Pulmonary artery endothelial cell (primary cell): ENCODE measurements at regions not wholly inside any gene's neighbourhood (a gene's known extent, or its start where the extent isn't known, plus 50 kb on each side); places are given as distances from the start of the nearest gene placed in this dataset.

Experiments
- DNase-seq: peaks from one replicate; pipeline ENCODE4 v3.0.0-alpha.2; 2011; ENCODE audit warnings: low read depth, low spot score

GRCh38 chr5:125717209-125717608, 706.0 kb upstream of the GRAMD2B start:
- DNase-seq, result no peak

DNA sequence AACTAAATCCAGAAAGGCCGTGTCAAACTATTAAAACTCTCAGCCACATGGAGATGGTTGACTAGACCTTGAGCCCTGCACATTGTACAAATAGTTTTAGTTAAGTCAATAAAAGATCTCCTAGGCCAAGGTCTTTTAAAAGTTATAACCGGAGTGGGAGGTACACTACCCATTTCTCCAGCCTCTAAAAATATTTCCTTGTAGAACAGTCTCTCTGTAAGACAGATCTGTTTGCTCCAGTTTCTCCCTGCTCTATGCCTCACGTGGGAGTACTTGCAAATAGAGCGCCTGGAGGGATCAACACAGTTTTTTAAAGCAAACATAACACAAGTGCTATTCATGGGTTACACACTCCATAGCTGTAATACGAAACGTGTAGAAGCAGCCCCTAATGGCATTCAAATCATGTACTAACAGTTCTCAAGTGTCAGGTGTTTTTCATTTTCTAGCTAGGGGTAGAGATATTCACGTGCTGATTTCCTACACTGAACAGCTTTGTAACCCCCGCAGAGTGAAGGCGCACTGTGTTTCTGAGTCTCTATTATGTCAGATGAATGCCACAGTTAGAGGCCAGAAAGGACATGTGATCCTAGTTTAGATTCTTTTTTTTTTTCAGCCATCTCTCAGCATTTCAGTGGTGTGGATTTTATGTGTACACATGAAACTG, 703.4 kb upstream of the GRAMD2B start:
- no peak for DNase-seq

DNA sequence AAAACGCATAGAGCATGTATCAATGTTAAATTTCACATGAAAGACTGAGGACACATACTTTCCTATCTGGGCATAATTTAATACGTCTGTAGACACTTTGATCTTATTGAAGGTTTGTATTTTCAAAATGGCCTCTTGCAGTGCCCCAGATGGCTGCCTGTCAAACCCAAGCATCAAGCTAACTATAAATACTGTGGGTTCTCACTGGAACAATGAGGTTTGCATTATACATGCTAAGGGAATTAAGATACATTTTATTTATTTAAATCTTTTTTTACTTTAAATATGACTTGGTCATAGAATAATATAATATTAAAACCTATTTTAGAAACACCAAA, 702.9 kb upstream of the GRAMD2B start:
- DNase-seq, result no peak

DNA sequence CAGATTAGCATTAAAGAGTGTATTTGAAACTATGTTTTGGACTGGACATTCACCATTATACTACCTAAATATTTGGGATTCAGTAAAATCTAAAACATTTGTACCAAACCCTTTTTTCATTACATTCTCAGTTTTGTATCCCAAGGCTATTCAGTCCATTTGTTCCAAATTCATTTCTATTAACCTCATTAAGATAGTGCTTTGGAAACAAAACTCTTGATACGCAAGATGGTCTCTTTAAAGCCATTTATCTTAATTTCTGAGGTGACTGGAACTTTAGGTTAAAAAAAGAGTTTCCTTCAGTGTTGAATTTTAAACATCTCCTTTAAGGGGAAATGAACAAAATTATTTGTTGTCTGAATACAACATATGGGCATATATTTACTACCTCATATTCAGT, 702.5 kb upstream of the GRAMD2B start:
- no peak for DNase-seq

GRCh38 chr5:125722550-125722949, 700.7 kb upstream of the GRAMD2B start:
- no peak for DNase-seq

- DNase-seq, result no peak
Observed at GRCh38 chr5:125725691-125726090, 697.5 kb upstream of the GRAMD2B start.

DNA sequence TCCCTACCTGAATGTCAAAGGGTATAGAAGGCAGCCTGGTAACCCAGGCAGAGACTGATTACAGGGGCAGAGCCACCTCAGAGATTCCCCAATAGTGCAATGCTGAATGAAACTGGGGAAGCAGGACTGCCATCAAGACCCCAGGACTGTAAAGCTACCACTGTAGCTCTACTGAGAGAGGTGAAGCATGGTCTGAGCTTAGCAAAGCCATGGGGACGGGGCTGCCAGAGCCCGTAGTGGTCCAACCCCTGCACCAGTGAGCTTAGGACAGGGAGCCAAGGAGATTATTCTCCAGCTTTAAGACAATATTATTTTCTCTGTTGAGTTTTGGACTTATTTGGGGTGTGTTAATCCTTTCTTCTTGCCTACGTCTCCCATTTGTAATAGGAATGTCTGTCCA, 679.3 kb upstream of the GRAMD2B start:
- DNase-seq, result no peak

DNA sequence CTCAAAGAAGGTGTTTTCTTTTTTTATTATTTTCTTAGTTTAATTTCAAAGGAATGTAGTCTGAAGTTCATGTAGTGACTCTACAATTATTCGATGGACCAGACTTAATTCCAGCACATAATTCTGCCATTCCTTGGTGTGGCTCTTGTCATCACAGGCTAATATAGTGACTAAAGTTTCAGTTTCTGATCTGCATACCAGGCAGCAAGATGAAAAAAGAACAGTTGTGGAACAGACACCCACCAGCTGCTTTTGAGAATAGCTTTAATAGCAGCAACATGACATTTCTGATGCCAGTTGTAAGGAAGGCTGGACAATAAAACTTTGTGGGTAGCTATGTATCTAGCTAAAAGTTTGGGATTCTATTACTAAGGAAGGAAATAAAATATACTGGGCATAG, 676.3 kb upstream of the GRAMD2B start:
- DNase-seq, result no peak

- no peak for DNase-seq
Observed at GRCh38 chr5:125750147-125750860, 672.9 kb upstream of the GRAMD2B start.

DNA sequence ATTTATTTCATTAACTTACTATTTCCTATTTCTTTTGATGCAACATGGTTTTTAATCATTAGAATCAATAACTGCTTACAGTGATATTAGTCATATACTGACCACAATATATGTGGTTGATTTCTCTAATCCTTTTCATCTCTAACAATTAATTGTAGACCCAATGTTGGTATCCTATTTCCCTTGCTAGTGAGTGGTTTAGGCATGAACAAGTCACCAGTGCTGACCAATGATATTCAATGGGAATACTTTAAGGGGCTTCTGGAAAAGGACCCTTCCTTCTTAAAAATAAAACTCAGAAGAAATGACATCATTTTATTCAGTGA, 672.4 kb upstream of the GRAMD2B start:
- no peak for DNase-seq

- no peak for DNase-seq
Observed at GRCh38 chr5:125756456-125756855, 666.8 kb upstream of the GRAMD2B start.

GRCh38 chr5:125766706-125767105, 656.5 kb upstream of the GRAMD2B start:
- no peak for DNase-seq

- no peak for DNase-seq
Observed at GRCh38 chr5:125775896-125776295, 647.3 kb upstream of the GRAMD2B start.

GRCh38 chr5:125776656-125777139, 646.5 kb upstream of the GRAMD2B start:
- no peak for DNase-seq

- DNase-seq, result no peak
Observed at GRCh38 chr5:125778791-125779190, 644.4 kb upstream of the GRAMD2B start.

DNA sequence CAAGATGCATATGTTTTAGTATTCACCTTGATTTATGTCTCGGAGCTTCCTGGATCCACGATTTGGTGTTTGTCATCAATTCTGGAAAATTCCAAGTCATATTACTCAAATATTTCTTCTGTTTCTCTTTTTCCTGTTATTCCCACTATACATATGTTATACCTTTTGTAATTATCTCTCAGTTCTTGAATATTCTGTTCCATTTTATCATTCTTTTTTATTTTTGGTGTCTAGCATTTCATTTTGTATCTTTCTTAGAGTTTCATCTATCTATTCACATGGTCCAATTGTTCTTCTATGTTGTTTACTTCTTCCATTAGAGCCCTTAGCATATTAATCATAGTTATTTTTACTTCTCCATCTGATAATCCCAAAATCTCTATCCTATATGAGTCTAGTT, 637.8 kb upstream of the GRAMD2B start:
- no peak for DNase-seq

DNA sequence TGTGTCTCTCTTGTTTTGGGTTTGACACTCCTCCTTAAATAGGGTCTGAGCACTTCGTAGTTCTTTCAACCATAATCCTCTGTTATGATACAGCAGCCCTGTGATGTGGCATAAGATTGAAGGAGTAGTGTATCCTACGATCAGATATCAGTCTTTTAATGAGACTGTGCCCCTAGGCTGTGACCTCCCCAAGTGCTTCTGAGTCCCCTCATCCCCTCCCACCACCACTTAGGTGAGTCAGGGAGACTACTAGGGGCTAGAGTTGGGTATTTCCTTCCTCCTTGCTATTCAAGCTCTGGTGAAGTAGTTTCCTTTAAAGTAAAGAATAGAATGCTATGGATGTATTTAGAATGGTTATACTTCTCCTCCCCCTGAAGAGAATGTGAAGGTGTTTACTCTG, 637.2 kb upstream of the GRAMD2B start:
- DNase-seq, result no peak

GRCh38 chr5:125793470-125793869, 629.7 kb upstream of the GRAMD2B start:
- DNase-seq, result no peak

GRCh38 chr5:125794922-125795321, 628.3 kb upstream of the GRAMD2B start:
- DNase-seq, result no peak

- DNase-seq, result no peak
Observed at GRCh38 chr5:125798307-125798706, 624.9 kb upstream of the GRAMD2B start.

GRCh38 chr5:125812651-125813050, 610.6 kb upstream of the GRAMD2B start:
- DNase-seq, result no peak

GRCh38 chr5:125813221-125813974, 609.8 kb upstream of the GRAMD2B start:
- DNase-seq, result no peak

GRCh38 chr5:125814119-125814518, 609.1 kb upstream of the GRAMD2B start:
- no peak for DNase-seq
